HCT116 (cell line): ENCODE measurements at regions not wholly inside any gene's neighbourhood (a gene's known extent, or its start where the extent isn't known, plus 50 kb on each side); places are given as distances from the start of the nearest gene placed in this dataset.
A peak's percentile ranks its signal among the peaks of the same experiment; 100 is the strongest.

Experiments
- ATAC-seq: fragments of 200-7000 bp; cut with Tn5 transposase; 2 replicates; pipeline ENCODE4 v1.9.1; 2020; ENCODE audit warnings: mild to moderate bottlenecking, moderate library complexity
- BruUV-seq: library from RNA; stranded (reverse); fragments of 400-500 nt; replicated peaks from 2 replicates; lab custom pipeline; 2021; lab: Mats Ljungman, UMichigan
- CTCF ChIA-PET: fragments of 300-600 bp; sonication (Branson Sonifier 250); formaldehyde crosslinking; loops from one replicate; lab custom pipeline; 2021; ENCODE audit warnings: antibody characterized with exemption; lab: Charles Lee
- POLR2A ChIA-PET: fragments of 300-600, 350-600 bp; sonication (Branson Sonifier 250); formaldehyde crosslinking; loops from one replicate; lab custom pipeline; 2021; ENCODE audit warnings: antibody characterized with exemption; lab: Charles Lee
- RAD21 ChIA-PET, 2 experiments: fragments of 300-600 bp; sonication (Branson Sonifier 250); formaldehyde crosslinking; loops; one replicate each; lab custom pipeline; 2023; ENCODE audit warnings: low total read pairs in 2 of 2; ENCODE audit not compliant: uncharacterized antibody in 2 of 2, unreplicated experiment in 2 of 2, low non-redundant PET in 1 of 2; lab: Charles Lee
- DNase-seq: peaks from one replicate; pipeline ENCODE4 v3.0.0-alpha.2; 2010; ENCODE audit warnings: low read depth, low spot score
- H2AFZ ChIP-seq: fragments of 200-600 bp; shearing (Covaris generic), sonication (generic); 2 replicates; pipeline ENCODE4 v1.6.1; 2017; ENCODE audit warnings: low read depth, mixed run types, mixed read lengths, antibody characterized with exemption, low read length; ENCODE audit not compliant: poor library complexity, severe bottlenecking
- H3K27ac ChIP-seq: 2 replicates; pipeline ENCODE4 v1.5.1; 2012; ENCODE audit warnings: low read depth, low read length
- H3K27me3 ChIP-seq: fragments of 200-600 bp; sonication (generic); 2 replicates; pipeline ENCODE4 v1.6.1; 2016; ENCODE audit warnings: mixed run types, low read length, mixed read lengths; ENCODE audit not compliant: insufficient read depth
- H3K36me3 ChIP-seq, 2 experiments: fragments of 200-500 bp in 1 of 2; fragments of 200-600 bp in 1 of 2; sonication (Bioruptor generic) in 1 of 2; sonication (generic) in 1 of 2; 2 replicates each; pipeline versions ENCODE4 v1.5.1 to v1.6.1; 2014 to 2016; ENCODE audit warnings: low read length in 2 of 2, inconsistent platforms in 1 of 2, mixed read lengths in 1 of 2, mixed run types in 1 of 2; ENCODE audit not compliant: insufficient read depth in 2 of 2, control insufficient read depth in 1 of 2
- H3K4me1 ChIP-seq, 2 experiments: fragments of 200-600 bp in 1 of 2; sonication (generic) in 1 of 2; 2 replicates each; pipeline versions ENCODE4 v1.5.1 to v1.6.1; 2012 to 2017; ENCODE audit warnings: low read length in 2 of 2, inconsistent platforms in 1 of 2, mild to moderate bottlenecking in 1 of 2, mixed read lengths in 1 of 2, mixed run types in 1 of 2, moderate library complexity in 1 of 2; ENCODE audit not compliant: insufficient read depth in 2 of 2, control insufficient read depth in 1 of 2
- H3K4me2 ChIP-seq: fragments of 200-600 bp; sonication (generic); 2 replicates; pipeline ENCODE4 v1.6.1; 2017; ENCODE audit warnings: mixed run types, low read length, mixed read lengths
- H3K4me3 ChIP-seq, 2 experiments: fragments of 200-600 bp in 1 of 2; sonication (generic) in 1 of 2; replicated peaks in 1 of 2; 2 replicates each; pipeline ENCODE4 v1.5.1; 2011 to 2016; ENCODE audit warnings: low read length in 2 of 2, control low read depth in 1 of 2, low read depth in 1 of 2, mild to moderate bottlenecking in 1 of 2, mixed read lengths in 1 of 2, mixed run types in 1 of 2
- H3K79me2 ChIP-seq: fragments of 200-600 bp; sonication (generic); 2 replicates; pipeline ENCODE4 v1.6.1; 2017; ENCODE audit warnings: mild to moderate bottlenecking, mixed run types, low read length, moderate library complexity, mixed read lengths; ENCODE audit not compliant: insufficient read depth
- H3K9ac ChIP-seq: fragments of 200-600 bp; sonication (generic); 2 replicates; pipeline ENCODE4 v1.6.1; 2016; ENCODE audit warnings: low read length, mixed read lengths
- H3K9me2 ChIP-seq: fragments of 200-600 bp; sonication (generic), shearing (Covaris generic); 2 replicates; pipeline ENCODE4 v1.6.1; 2017; ENCODE audit warnings: mixed run types, mild to moderate bottlenecking, moderate library complexity; ENCODE audit not compliant: insufficient read depth
- H3K9me3 ChIP-seq, 2 experiments: fragments of 200-500 bp in 1 of 2; fragments of 200-600 bp in 1 of 2; sonication (Bioruptor generic) in 1 of 2; sonication (generic) in 1 of 2; 2 replicates each; pipeline ENCODE4 v1.6.1; 2014 to 2017; ENCODE audit warnings: low read length in 2 of 2, mixed read lengths in 2 of 2, inconsistent platforms in 1 of 2, low read depth in 1 of 2, mild to moderate bottlenecking in 1 of 2, mixed run types in 1 of 2, moderate library complexity in 1 of 2; ENCODE audit not compliant: control insufficient read depth in 1 of 2, insufficient read depth in 1 of 2
- H4K20me1 ChIP-seq: fragments of 200-600 bp; sonication (generic), shearing (Covaris generic); 2 replicates; pipeline ENCODE4 v1.6.1; 2017; ENCODE audit warnings: mixed run types, mild to moderate bottlenecking, moderate library complexity; ENCODE audit not compliant: insufficient read depth
- CBX3 ChIP-seq: IDR thresholded peaks from 2 replicates; pipeline ENCODE4 v1.6.1; 2012; ENCODE audit warnings: low read depth
- CEBPB ChIP-seq: IDR thresholded peaks from 2 replicates; pipeline ENCODE4 v1.6.1; 2012; ENCODE audit warnings: low read depth
- ELF1 ChIP-seq: IDR thresholded peaks from 2 replicates; pipeline ENCODE4 v1.6.1; 2012; ENCODE audit warnings: low read depth, borderline replicate concordance
- EZH2 ChIP-seq: fragments of 200-600 bp; sonication (generic); IDR thresholded peaks from 2 replicates; pipeline ENCODE4 v1.6.1; 2017; ENCODE audit warnings: antibody characterized with exemption, mixed run types
- EZH2phosphoT487 ChIP-seq: fragments of 200-600 bp; IDR thresholded peaks from 2 replicates; pipeline ENCODE4 v1.6.1; 2018; ENCODE audit warnings: antibody characterized with exemption, borderline replicate concordance
- FOSL1 ChIP-seq: IDR thresholded peaks from 2 replicates; pipeline ENCODE4 v1.6.1; 2012; ENCODE audit warnings: low read depth
- JUND ChIP-seq: IDR thresholded peaks from 2 replicates; pipeline ENCODE4 v1.6.1; 2012
- POLR2AphosphoS5 ChIP-seq: IDR thresholded peaks from 2 replicates; pipeline ENCODE4 v1.6.1; 2011; ENCODE audit warnings: mild to moderate bottlenecking, low read depth, low read length, moderate library complexity
- RAD21 ChIP-seq: IDR thresholded peaks from 2 replicates; pipeline ENCODE4 v1.6.1; 2012; ENCODE audit warnings: low read depth, mild to moderate bottlenecking
- SIN3A ChIP-seq: IDR thresholded peaks from 2 replicates; pipeline ENCODE4 v1.6.1; 2012; ENCODE audit warnings: low read depth
- YY1 ChIP-seq: IDR thresholded peaks from 2 replicates; pipeline ENCODE4 v1.6.1; 2011; ENCODE audit warnings: low read length, low read depth, moderate library complexity, mild to moderate bottlenecking; ENCODE audit not compliant: insufficient replicate concordance; ENCODE audit errors: extremely low read depth
- ZNF274 ChIP-seq: fragments of 200-500 bp; sonication (Bioruptor generic); IDR thresholded peaks from 2 replicates; pipeline ENCODE4 v1.6.1; 2014; ENCODE audit warnings: mild to moderate bottlenecking, low read depth, low read length, inconsistent platforms
- intact Hi-C: fragments of 100-400 bp; cut with micrococcal nuclease; formaldehyde crosslinking; loops from 2 replicates; pipeline ENCODE4 v1.10.0; 2022
- TF ChIP-seq, protein P1 (sequence below), 3 experiments: fragments of 200-600 bp in 1 of 3; sonication (generic) in 1 of 3; IDR thresholded peaks in 2 of 3; conservative IDR thresholded peaks in 1 of 3; 2 replicates each; pipeline ENCODE4 v1.5.1; 2012 to 2017; ENCODE audit warnings: low read depth in 2 of 3, low read length in 2 of 3, antibody characterized with exemption in 1 of 3, borderline replicate concordance in 1 of 3, control low read depth in 1 of 3, mild to moderate bottlenecking in 1 of 3, mixed read lengths in 1 of 3, mixed run types in 1 of 3, moderate library complexity in 1 of 3; ENCODE audit not compliant: insufficient read depth in 1 of 3
- TF ChIP-seq, protein P2 (sequence below): IDR thresholded peaks from 2 replicates; pipeline ENCODE4 v1.6.1; 2012
- TF ChIP-seq, protein P3 (sequence below): IDR thresholded peaks from 2 replicates; pipeline ENCODE4 v1.6.1; 2012

DNA sequence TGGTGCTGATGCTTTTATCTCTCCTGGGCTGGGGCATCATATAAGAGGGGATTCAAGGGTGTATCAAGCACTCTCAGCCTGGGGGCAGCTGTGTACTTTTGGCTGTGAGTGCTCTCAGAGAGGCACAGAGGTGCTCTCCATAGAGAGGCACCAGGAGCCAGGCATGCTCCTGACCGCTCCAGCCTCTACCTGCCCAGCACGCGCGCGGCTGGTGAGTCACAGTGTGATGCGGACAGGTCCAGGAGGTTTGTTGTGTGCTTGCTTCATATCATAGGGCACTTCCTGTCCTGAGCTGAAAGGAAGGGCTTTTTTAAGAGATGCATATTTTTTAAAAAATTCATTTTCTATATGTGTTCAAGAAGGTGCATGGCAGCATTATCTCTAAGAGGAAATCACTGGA, 93.6 kb upstream of the BCAR3 start (continued):
- TF ChIP-seq EZH2 (no peak), JUND (peak; percentile 86), ZNF274 (no peak), YY1 (peak; percentile 43), POLR2AphosphoS5 (peak; percentile 72), ELF1 (peak; percentile 50; the same call in 1 of the 2 replicates), CBX3 (peak; percentile 95)
- TF ChIP-seq, protein P1, sequence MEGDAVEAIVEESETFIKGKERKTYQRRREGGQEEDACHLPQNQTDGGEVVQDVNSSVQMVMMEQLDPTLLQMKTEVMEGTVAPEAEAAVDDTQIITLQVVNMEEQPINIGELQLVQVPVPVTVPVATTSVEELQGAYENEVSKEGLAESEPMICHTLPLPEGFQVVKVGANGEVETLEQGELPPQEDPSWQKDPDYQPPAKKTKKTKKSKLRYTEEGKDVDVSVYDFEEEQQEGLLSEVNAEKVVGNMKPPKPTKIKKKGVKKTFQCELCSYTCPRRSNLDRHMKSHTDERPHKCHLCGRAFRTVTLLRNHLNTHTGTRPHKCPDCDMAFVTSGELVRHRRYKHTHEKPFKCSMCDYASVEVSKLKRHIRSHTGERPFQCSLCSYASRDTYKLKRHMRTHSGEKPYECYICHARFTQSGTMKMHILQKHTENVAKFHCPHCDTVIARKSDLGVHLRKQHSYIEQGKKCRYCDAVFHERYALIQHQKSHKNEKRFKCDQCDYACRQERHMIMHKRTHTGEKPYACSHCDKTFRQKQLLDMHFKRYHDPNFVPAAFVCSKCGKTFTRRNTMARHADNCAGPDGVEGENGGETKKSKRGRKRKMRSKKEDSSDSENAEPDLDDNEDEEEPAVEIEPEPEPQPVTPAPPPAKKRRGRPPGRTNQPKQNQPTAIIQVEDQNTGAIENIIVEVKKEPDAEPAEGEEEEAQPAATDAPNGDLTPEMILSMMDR (IDR thresholded peaks at IDR 0.05 in 2 of 3, conservative IDR thresholded peaks at IDR 0.05 in 1 of 3; ENCODE audit: borderline replicate concordance in 1 of 3, insufficient read depth in 1 of 3, low read depth in 2 of 3, low read length in 2 of 3), result no peak
- TF ChIP-seq, protein P2, sequence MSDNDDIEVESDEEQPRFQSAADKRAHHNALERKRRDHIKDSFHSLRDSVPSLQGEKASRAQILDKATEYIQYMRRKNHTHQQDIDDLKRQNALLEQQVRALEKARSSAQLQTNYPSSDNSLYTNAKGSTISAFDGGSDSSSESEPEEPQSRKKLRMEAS, result peak; percentile 97
- TF ChIP-seq, all 23 proteins: peak for 11

DNA sequence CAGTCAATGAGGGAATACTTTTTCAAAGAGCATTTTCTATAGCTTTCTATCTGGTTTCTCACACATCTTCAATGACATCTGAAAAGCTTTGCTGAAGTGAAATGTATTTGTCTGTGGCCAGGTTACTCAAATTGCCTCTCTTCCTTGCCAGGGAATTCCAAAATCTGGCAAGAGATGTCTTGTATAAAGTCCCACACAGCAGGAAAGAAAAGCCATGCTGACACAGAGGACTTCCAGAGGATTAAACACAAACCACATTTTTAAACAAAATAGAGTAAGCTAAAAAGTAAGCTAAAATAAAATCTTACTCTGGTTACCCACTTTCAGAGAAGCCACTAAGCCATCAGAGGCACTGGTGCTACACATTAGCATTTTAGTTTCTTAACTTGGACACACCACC, 93.1 kb upstream of the BCAR3 start:
- TF ChIP-seq FOSL1, result no peak
- no peak for TF ChIP-seq SIN3A
- no peak for TF ChIP-seq CEBPB
- TF ChIP-seq, protein P2, result no peak
- no peak for TF ChIP-seq EZH2phosphoT487
- TF ChIP-seq JUND, result no peak
- no peak for TF ChIP-seq ELF1
- TF ChIP-seq EZH2, result no peak
- TF ChIP-seq RAD21, result no peak
- TF ChIP-seq, protein P3, sequence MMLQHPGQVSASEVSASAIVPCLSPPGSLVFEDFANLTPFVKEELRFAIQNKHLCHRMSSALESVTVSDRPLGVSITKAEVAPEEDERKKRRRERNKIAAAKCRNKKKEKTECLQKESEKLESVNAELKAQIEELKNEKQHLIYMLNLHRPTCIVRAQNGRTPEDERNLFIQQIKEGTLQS, result no peak
- TF ChIP-seq CBX3, result no peak
- CTCF ChIA-PET, result interaction anchor here (0.9 kb wide), 1 partner anchor 70 kb away, joined by 3 read pairs; no protein-coding TSS in a partner anchor
- H3K4me2 ChIP-seq, result peak overlapping the region; percentile 72
- H3K4me1 ChIP-seq, result peaks cover 14 to 73% of the 10 kb centered on the region in 2 experiments
- RAD21 ChIA-PET, result no interaction called here
- no peaks in the 10 kb centered on the region for H3K27me3 ChIP-seq
- intact Hi-C loops, result loop anchor here (2.0 to 5.0 kb wide), 2 partner anchors 20 to 72 kb away; no protein-coding TSS in a partner anchor
- no peaks in the 10 kb centered on the region for H3K9me3 ChIP-seq
- no peaks in the 10 kb centered on the region for H3K79me2 ChIP-seq
- no peaks in the 10 kb centered on the region for H3K36me3 ChIP-seq
- ATAC-seq (no peak), DNase-seq (no peak)
- H3K4me3 ChIP-seq, result peak overlapping the region in 1 of 2 experiments; percentile 38; a peak in 3 of 4 replicates
- H3K9me2 ChIP-seq, result no peaks in the 10 kb centered on the region
- H4K20me1 ChIP-seq, result no peaks in the 10 kb centered on the region
- POLR2A ChIA-PET, result interaction anchor here (1.2 to 1.7 kb wide), 2 partner anchors 20 to 81 kb away, joined by 3 to 7 read pairs; no protein-coding TSS in a partner anchor
- no peak overlapping the region for H2AFZ ChIP-seq
- TSS peak; percentile 71 for BruUV-seq
- H3K27ac ChIP-seq, result no peak overlapping the region
- H3K9ac ChIP-seq, result peak overlapping the region; percentile 64
